HUES6 (cell line): ENCODE measurements at regions not wholly inside any gene's neighbourhood (a gene's known extent, or its start where the extent isn't known, plus 50 kb on each side); places are given as distances from the start of the nearest gene placed in this dataset.

Experiments used
- H3K27ac ChIP-seq: 2 replicates; pipeline ENCODE4 v1.7.0; 2013; ENCODE audit warnings: low read depth, mild to moderate bottlenecking, low read length, inconsistent platforms
- H3K27me3 ChIP-seq: 2 replicates; pipeline ENCODE4 v1.6.1; 2013; ENCODE audit warnings: low read length; ENCODE audit not compliant: control insufficient read depth, insufficient read depth
- H3K36me3 ChIP-seq: 2 replicates; pipeline ENCODE4 v1.6.1; 2013; ENCODE audit warnings: low read length; ENCODE audit not compliant: control insufficient read depth, insufficient read depth
- H3K4me1 ChIP-seq: 2 replicates; pipeline ENCODE4 v1.6.1; 2013; ENCODE audit warnings: low read length; ENCODE audit not compliant: control insufficient read depth, insufficient read depth
- H3K4me3 ChIP-seq: 2 replicates; pipeline ENCODE4 v1.5.1; 2013; ENCODE audit warnings: low read depth, low read length
- H3K9ac ChIP-seq: one replicate; pipeline ENCODE4 v1.6.1; 2013; ENCODE audit warnings: mild to moderate bottlenecking, low read length
- H3K9me3 ChIP-seq: 2 replicates; pipeline ENCODE4 v1.6.1; 2013; ENCODE audit warnings: low read depth, low read length; ENCODE audit not compliant: control insufficient read depth, insufficient read depth

DNA sequence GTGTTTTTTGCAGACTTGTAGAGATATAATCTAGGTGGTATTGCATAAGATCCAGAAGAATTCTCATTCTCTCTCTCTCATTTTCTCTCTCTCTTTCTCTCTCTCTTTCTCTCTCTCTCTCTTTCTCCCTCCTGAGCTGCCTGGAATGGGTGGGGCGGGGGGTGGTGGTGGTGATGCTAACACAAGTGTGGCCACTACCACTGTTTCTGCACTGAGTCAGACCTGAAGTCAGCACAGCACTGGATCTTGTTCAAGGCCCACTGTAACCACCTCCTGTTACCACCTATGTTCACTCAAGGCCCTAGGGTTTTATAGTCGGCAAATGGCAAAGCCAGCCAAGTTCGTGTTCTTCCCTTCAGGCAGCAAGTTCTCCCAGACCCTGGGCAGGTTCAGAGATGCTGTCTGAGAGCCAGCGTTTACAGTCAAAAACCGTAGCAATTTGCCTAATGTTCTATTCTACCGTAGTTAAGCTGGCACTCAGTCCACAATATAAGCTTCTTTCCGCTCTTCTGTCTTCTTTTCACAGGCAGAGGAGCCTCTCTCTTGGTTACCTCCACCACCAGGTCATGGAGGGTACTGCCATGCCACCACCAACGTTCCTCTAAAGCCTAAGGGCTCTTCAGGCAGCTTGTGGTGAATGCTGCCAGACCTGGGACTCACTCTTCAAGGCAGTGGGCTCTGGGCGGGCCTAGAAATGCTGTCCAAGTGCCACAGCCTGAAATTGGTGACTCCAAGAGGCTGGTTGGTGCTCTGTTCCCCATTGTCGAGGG, 235.7 kb upstream of the PRR16 start:
- Histone ChIP-seq H3K27ac (no peak overlapping the region), H3K4me1 (no peaks in the 10 kb centered on the region), H3K4me3 (no peak overlapping the region), H3K36me3 (no peaks in the 10 kb centered on the region), H3K9me3 (no peaks in the 10 kb centered on the region), H3K27me3 (no peaks in the 10 kb centered on the region), H3K9ac (no peak overlapping the region)

DNA sequence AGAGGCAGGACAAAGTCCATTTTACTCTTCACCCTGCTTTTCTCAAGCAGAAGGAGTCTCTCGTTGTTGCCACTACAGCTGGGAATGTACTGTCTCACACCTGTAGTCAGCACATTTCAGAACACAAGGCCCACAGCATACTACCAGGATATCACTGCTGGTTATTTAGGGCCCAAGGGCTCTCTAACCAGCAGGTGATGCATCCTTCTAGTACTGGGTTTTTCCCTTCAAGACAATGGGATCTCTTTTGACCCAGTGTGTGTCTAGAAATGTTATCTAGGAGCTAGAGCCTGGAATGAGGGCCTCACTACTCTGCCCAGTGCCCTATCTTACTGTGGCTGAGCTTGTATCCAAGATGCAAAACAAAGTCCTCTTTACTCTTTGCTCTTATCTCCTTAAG, 235.1 kb upstream of the PRR16 start:
- Histone ChIP-seq H3K27me3 (no peaks in the 10 kb centered on the region), H3K9me3 (no peaks in the 10 kb centered on the region), H3K27ac (no peak overlapping the region), H3K4me1 (no peaks in the 10 kb centered on the region), H3K36me3 (no peaks in the 10 kb centered on the region), H3K4me3 (no peak overlapping the region), H3K9ac (no peak overlapping the region)

DNA sequence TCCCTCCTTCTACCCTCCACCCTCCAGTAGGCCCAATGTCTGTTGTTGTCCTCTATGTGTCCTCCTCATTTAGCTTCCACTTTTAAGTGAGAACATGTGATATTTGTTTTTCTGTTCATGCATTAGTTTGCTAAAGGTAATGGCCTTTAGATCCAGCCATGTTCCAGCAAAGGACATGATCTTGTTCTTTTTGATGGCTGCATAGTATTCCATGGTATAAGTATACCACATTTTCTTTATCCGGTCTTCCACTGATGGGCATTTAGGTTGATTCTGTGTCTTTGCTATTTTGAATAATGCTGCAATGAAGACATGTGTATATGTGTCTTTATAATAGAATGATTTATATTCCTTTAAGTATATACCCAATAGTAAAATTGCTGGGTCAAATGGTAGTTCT, 232.5 kb upstream of the PRR16 start:
- no peaks in the 10 kb centered on the region for H3K4me1 ChIP-seq
- H3K9ac ChIP-seq: no peak overlapping the region
- H3K9me3 ChIP-seq: no peaks in the 10 kb centered on the region
- H3K4me3 ChIP-seq: no peak overlapping the region
- no peak overlapping the region for H3K27ac ChIP-seq
- H3K27me3 ChIP-seq: no peaks in the 10 kb centered on the region
- H3K36me3 ChIP-seq: no peaks in the 10 kb centered on the region

DNA sequence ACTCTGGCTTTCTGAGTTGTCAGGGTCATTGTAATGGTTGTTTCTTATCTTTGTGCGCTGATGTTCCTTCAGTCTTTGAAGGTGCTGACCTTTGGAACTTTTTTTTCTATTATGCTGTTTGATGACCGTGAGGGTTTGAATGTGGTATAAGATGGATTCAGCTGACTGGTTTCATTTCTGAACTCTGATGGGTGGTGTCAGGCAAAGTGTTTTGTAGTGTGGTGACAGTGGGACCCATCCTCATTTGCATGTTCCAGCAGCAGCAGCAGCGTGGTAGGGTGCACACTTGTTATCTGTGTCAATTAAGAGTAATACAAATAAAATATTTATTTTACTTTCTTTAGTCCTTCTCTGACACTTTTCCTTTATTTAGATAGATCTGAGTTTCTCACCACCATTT, 227.7 kb upstream of the PRR16 start:
- H3K9me3 ChIP-seq: no peaks in the 10 kb centered on the region
- no peaks in the 10 kb centered on the region for H3K36me3 ChIP-seq
- no peak overlapping the region for H3K27ac ChIP-seq
- no peak overlapping the region for H3K9ac ChIP-seq
- no peak overlapping the region for H3K4me3 ChIP-seq
- no peaks in the 10 kb centered on the region; the same call in 1 of the 2 replicates for H3K4me1 ChIP-seq
- H3K27me3 ChIP-seq: no peaks in the 10 kb centered on the region

DNA sequence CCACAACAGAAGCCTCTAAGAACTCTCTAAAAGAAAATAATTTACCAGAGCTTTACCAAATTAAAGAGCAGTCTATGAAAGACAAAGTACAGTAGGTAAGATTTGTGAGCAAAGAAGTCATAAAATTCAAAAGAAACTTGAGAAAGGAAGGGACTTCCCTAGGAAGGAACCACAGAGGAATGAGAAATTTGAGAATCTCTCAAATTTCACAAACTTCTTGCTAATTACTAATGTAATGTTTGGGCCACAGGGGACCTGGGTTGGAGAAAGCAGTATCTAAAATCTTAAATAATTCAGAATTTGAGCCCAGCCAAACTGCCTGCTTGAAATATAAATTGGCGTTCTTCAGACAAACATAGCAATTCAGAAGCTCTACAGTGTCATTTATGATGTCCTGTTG, 225.0 kb upstream of the PRR16 start:
- Histone ChIP-seq H3K9me3 (no peaks in the 10 kb centered on the region), H3K4me3 (no peak overlapping the region), H3K27ac (no peak overlapping the region), H3K9ac (no peak overlapping the region), H3K4me1 (no peaks in the 10 kb centered on the region; the same call in 1 of the 2 replicates), H3K27me3 (no peaks in the 10 kb centered on the region), H3K36me3 (no peaks in the 10 kb centered on the region)

DNA sequence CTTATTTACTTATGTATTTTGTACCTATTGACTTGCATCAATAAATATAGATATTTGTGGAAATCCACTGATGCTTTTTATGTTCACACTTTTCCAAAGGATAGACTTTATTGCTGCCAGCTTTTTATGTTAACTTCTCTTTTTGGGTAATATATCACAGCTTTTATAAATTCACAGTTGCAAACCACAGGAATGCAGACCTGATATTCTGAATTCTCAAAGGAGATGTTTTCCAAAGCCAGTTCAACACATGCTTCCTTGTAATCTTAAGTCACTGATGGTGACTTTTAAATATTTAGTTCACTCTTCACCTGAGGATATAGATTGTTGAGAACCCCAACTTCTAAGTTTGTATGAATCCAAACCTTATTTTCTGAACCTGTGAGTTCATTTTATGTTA, 223.4 kb upstream of the PRR16 start:
- no peak overlapping the region for H3K27ac ChIP-seq
- H3K9ac ChIP-seq: no peak overlapping the region
- no peaks in the 10 kb centered on the region for H3K36me3 ChIP-seq
- H3K4me1 ChIP-seq: no peaks in the 10 kb centered on the region; the same call in 1 of the 2 replicates
- no peaks in the 10 kb centered on the region for H3K9me3 ChIP-seq
- H3K4me3 ChIP-seq: no peak overlapping the region
- H3K27me3 ChIP-seq: no peaks in the 10 kb centered on the region

DNA sequence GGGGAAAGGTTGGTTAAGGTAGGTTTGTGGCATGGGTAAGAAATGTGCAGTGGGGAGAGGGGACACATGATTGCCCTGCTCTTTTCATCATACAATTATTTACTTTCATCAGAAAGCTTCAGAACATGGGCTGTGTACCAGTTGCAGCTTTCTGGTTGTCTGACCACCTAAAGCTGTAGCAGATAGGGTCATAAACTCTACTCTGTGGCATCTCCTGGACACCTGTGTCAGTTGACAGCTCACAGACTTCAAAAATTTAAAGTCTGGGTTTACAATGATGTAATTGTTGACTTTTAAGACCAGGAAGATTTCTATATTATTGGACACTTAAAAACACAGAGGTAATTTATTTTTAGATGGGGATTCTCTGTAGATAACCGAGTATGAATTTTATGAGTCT, 222.7 kb upstream of the PRR16 start:
- Histone ChIP-seq H3K27ac (no peak overlapping the region), H3K4me3 (no peak overlapping the region), H3K27me3 (no peaks in the 10 kb centered on the region), H3K9me3 (no peaks in the 10 kb centered on the region), H3K36me3 (no peaks in the 10 kb centered on the region), H3K4me1 (no peaks in the 10 kb centered on the region; the same call in 1 of the 2 replicates), H3K9ac (no peak overlapping the region)

DNA sequence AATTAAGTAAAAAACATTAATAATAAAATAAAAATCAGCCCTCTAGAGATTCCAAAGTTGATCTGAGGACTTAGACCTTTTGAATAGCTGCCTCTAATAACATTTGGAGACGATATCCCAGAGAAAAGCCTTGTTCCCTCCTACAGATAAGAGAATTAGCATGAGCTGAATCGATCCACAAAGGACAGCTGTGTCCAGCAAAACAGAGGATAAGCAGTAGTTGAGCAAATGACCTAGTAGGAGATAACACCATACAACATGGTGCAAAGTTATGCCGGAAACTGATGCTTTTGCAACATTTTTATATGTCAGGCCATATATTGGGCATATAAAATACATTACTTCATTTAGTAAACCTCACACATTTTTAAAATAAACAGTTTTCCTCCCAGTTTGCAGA, 212.2 kb upstream of the PRR16 start:
- Histone ChIP-seq H3K27ac (no peak overlapping the region), H3K4me3 (no peak overlapping the region), H3K36me3 (no peaks in the 10 kb centered on the region), H3K4me1 (peaks cover 18% of the 10 kb centered on the region), H3K9ac (no peak overlapping the region), H3K9me3 (no peaks in the 10 kb centered on the region), H3K27me3 (no peaks in the 10 kb centered on the region)

DNA sequence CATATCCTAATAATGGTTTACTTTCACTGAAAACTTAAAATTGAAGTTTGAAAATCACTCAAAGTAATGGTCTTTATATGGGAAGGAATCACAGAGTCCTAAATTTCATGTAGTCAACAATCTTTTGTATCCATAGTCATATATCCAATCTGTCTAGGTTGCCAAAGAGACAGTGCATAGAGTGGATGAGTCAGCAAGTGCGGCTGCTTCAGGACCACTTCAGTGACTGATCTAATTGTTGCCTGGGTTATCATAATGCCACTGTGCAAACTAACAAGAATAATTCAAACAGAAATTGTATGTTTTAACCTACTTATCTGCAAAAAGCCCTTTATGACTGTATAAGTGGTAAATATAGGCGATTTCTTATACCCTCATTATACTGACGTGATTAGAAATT, 211.3 kb upstream of the PRR16 start:
- Histone ChIP-seq H3K9ac (no peak overlapping the region), H3K27ac (no peak overlapping the region), H3K4me3 (no peak overlapping the region), H3K36me3 (no peaks in the 10 kb centered on the region), H3K9me3 (no peaks in the 10 kb centered on the region), H3K27me3 (no peaks in the 10 kb centered on the region), H3K4me1 (peaks cover 18% of the 10 kb centered on the region)

DNA sequence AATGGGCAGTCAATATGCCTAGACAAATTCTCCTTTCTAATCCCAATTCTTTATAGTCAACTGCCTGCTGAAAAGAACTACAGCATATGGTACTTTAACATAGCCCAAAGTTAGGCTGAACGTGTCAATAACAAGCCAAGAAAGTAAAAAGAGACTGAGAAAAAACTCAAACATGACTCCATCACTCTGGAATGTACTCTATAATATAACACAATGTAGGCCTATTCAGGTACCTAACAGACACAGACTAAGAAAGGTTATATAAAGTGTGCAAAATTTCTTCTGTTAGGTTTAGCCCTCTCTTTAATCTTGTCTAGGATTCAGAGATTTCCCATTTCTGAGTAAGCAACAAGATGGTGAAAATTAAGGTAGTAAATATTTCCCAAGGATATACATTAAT, 209.7 kb upstream of the PRR16 start:
- Histone ChIP-seq H3K4me3 (no peak overlapping the region), H3K9ac (no peak overlapping the region), H3K9me3 (no peaks in the 10 kb centered on the region), H3K27me3 (no peaks in the 10 kb centered on the region), H3K4me1 (peaks cover 18% of the 10 kb centered on the region), H3K27ac (no peak overlapping the region), H3K36me3 (no peaks in the 10 kb centered on the region)

DNA sequence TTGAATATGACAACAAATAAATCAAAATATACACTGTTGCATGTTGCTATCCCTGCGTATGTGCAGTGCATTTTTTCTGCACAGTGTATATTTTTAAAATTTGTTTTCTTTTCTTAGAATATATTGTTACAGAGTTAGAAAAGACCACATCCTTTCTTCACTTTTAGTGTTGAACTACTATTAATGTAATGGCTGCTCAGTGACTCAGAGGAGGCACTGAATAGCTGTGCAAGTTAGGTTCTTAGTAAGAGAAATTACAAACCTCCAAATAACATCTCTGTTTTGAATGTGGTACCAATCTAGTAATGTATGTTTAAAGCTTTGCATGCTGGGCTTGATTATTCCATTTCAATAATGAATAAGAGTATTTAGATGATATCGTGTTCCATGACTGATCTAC, 208.9 kb upstream of the PRR16 start:
- Histone ChIP-seq H3K4me1 (peaks cover 18% of the 10 kb centered on the region), H3K4me3 (no peak overlapping the region), H3K27me3 (no peaks in the 10 kb centered on the region), H3K9me3 (no peaks in the 10 kb centered on the region), H3K36me3 (no peaks in the 10 kb centered on the region), H3K9ac (no peak overlapping the region), H3K27ac (no peak overlapping the region)
